Left ventricle myocardium inferior (tissue), 1 donor: ENCODE measurements at regions not wholly inside any gene's neighbourhood (a gene's known extent, or its start where the extent isn't known, plus 50 kb on each side); places are given as distances from the start of the nearest gene placed in this dataset.

Experiments used
- DNase-seq: peaks from one replicate; pipeline ENCODE4 v3.0.0-alpha.2; 2020
- H3K27ac ChIP-seq: fragments of 200-600 bp; replicated peaks from 2 replicates; pipeline ENCODE4 v1.8.0; 2021
- H3K27me3 ChIP-seq: fragments of 200-600 bp; 2 replicates; pipeline ENCODE4 v1.8.0; 2021; ENCODE audit warnings: low read depth
- H3K36me3 ChIP-seq: fragments of 200-600 bp; 2 replicates; pipeline ENCODE4 v1.8.0; 2021
- H3K4me1 ChIP-seq: fragments of 200-600 bp; 2 replicates; pipeline ENCODE4 v1.8.0; 2021
- H3K4me3 ChIP-seq: fragments of 200-600 bp; 2 replicates; pipeline ENCODE4 v1.8.0; 2021; ENCODE audit warnings: mild to moderate bottlenecking, moderate library complexity
- H3K9me3 ChIP-seq: fragments of 200-600 bp; replicated peaks from 2 replicates; pipeline ENCODE4 v1.8.0; 2021
- CTCF ChIP-seq: fragments of 200-600 bp; IDR thresholded peaks from 2 replicates; pipeline ENCODE4 v1.8.0; 2021; ENCODE audit warnings: antibody characterized with exemption, mild to moderate bottlenecking, borderline replicate concordance
- intact Hi-C: fragments of 100-400 bp; cut with micrococcal nuclease; formaldehyde crosslinking; loops from one replicate; pipeline ENCODE4 v1.11.0; 2022
- donor health status: DM: no; HTN: yes; CAD: no; lungs with severe emphysema.

- no peak overlapping the region for H3K27ac ChIP-seq
- no peak for TF ChIP-seq CTCF
Measured at GRCh38 chr20:40603057-40603651, 85.9 kb downstream of the MAFB start.

GRCh38 chr20:40602381-40602780, 86.7 kb downstream of the MAFB start:
- no peak for TF ChIP-seq CTCF
- H3K27me3 ChIP-seq = peaks cover 33% of the 10 kb centered on the region
- intact Hi-C loops = no loop called here
- no peaks in the 10 kb centered on the region for H3K4me1 ChIP-seq
- peaks cover 17% of the 10 kb centered on the region for H3K9me3 ChIP-seq
- H3K4me3 ChIP-seq = no peak overlapping the region
- no peak overlapping the region for H3K27ac ChIP-seq
- no peaks in the 10 kb centered on the region for H3K36me3 ChIP-seq
- no peak for DNase-seq

More at GRCh38 chr20:40603057-40603651, 85.9 kb downstream of the MAFB start:
- peaks cover 33% of the 10 kb centered on the region for H3K27me3 ChIP-seq
- no peaks in the 10 kb centered on the region for H3K36me3 ChIP-seq
- H3K9me3 ChIP-seq = peaks cover 17% of the 10 kb centered on the region
- intact Hi-C loops = no loop called here
- DNase-seq = no peak
- no peaks in the 10 kb centered on the region for H3K4me1 ChIP-seq
- H3K4me3 ChIP-seq = no peak overlapping the region

- intact Hi-C loops = no loop called here
- H3K27me3 ChIP-seq = peaks cover 37% of the 10 kb centered on the region
- no peak overlapping the region for H3K27ac ChIP-seq
- H3K4me1 ChIP-seq = no peaks in the 10 kb centered on the region
- H3K9me3 ChIP-seq = peaks cover 17% of the 10 kb centered on the region
- no peak for TF ChIP-seq CTCF
- H3K36me3 ChIP-seq = no peaks in the 10 kb centered on the region
- no peak overlapping the region for H3K4me3 ChIP-seq
- DNase-seq = no peak
Measured at GRCh38 chr20:40600441-40601219, 88.4 kb downstream of the MAFB start.

- H3K36me3 ChIP-seq = no peaks in the 10 kb centered on the region
Measured at GRCh38 chr20:40599987-40600386, 89.0 kb downstream of the MAFB start.

GRCh38 chr20:40592941-40593340, 96.1 kb downstream of the MAFB start:
- intact Hi-C loops = no loop called here
- H3K36me3 ChIP-seq = no peaks in the 10 kb centered on the region
- DNase-seq = no peak
- TF ChIP-seq CTCF = no peak
- no peak overlapping the region for H3K27ac ChIP-seq
- H3K9me3 ChIP-seq = no peaks in the 10 kb centered on the region
- H3K27me3 ChIP-seq = peaks cover 62% of the 10 kb centered on the region
- H3K4me1 ChIP-seq = no peaks in the 10 kb centered on the region
- no peak overlapping the region for H3K4me3 ChIP-seq

More at GRCh38 chr20:40599987-40600386, 89.0 kb downstream of the MAFB start:
- no peaks in the 10 kb centered on the region for H3K4me1 ChIP-seq
- peaks cover 36% of the 10 kb centered on the region for H3K27me3 ChIP-seq
- intact Hi-C loops = no loop called here
- no peak overlapping the region for H3K27ac ChIP-seq
- DNase-seq = no peak
- H3K4me3 ChIP-seq = no peak overlapping the region
- TF ChIP-seq CTCF = no peak
- H3K9me3 ChIP-seq = peaks cover 17% of the 10 kb centered on the region
